ENCODE measurements at regions not wholly inside any gene's neighbourhood (a gene's known extent, or its start where the extent isn't known, plus 50 kb on each side); places are given as distances from the start of the nearest gene placed in this dataset.

DNA sequence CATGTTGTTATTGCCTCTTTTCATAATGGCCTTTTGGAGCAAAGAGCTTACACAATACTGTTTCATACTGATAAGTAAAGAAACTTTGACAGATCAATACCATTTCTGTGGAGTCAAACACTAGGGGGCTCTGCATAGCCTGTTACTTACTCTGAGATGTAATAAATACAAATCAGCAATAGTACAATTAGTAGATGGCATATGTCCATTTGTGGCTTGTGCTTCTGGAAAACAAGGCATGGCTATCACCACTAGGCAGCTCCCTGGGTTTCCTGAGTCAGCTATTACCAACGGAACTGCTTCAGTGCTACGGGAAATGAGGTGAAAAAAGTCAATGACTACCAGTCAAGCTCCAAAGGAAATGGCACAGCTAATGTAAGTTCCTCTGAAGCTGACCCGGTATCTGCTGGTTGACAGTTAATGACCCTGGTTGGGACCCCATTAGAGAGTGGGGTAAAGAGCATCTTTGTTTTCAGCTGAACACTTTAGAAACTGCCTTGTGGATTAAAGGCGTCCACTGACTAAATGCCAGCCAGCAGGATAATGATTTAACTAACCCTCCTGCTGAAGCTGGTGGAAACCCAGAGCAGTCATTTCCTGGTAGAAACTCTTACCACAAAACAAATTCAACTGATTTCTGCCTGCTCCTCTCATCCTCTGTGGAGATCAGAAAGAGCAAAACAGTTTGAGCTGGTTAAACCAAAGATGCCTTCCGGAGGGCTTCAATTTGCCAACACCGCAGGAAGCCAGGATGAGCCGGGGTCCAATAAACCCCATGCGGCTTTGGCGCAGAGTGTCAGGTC lies 69.0 kb upstream of the FAM169A start:
- TF ChIP-seq, protein P1, sequence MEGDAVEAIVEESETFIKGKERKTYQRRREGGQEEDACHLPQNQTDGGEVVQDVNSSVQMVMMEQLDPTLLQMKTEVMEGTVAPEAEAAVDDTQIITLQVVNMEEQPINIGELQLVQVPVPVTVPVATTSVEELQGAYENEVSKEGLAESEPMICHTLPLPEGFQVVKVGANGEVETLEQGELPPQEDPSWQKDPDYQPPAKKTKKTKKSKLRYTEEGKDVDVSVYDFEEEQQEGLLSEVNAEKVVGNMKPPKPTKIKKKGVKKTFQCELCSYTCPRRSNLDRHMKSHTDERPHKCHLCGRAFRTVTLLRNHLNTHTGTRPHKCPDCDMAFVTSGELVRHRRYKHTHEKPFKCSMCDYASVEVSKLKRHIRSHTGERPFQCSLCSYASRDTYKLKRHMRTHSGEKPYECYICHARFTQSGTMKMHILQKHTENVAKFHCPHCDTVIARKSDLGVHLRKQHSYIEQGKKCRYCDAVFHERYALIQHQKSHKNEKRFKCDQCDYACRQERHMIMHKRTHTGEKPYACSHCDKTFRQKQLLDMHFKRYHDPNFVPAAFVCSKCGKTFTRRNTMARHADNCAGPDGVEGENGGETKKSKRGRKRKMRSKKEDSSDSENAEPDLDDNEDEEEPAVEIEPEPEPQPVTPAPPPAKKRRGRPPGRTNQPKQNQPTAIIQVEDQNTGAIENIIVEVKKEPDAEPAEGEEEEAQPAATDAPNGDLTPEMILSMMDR (IDR thresholded peaks at IDR 0.05; ENCODE audit: low read depth, low read length, poor library complexity, severe bottlenecking), result peak; percentile 19
- no peak for TF ChIP-seq EZH2phosphoT487 (IDR thresholded peaks at IDR 0.05; ENCODE audit: borderline replicate concordance, low read length)
